ENCODE measurements at regions not wholly inside any gene's neighbourhood (a gene's known extent, or its start where the extent isn't known, plus 50 kb on each side); places are given as distances from the start of the nearest gene placed in this dataset.
"Not testable (repeated sequence)": the region's sequence is repeated elsewhere in the genome, so short reads cannot be mapped to it uniquely, and the experiment has no call there.

GRCh38 chr5:125452991-125453390 lies 706.6 kb upstream of the ZNF608 start:
- DNase-seq: no peak

GRCh38 chr5:125455041-125455440 lies 708.6 kb upstream of the ZNF608 start:
- DNase-seq: no peak

- not testable (repeated sequence) for DNase-seq
Observed at GRCh38 chr5:125456005-125456404, 709.6 kb upstream of the ZNF608 start.

- DNase-seq: no peak
Observed at GRCh38 chr5:125457617-125458016, 711.2 kb upstream of the ZNF608 start.

- DNase-seq: not testable (repeated sequence)
Observed at GRCh38 chr5:125458949-125459348, 712.5 kb upstream of the ZNF608 start.

- DNase-seq: no peak
Observed at GRCh38 chr5:125461641-125462072, 715.2 kb upstream of the ZNF608 start.

GRCh38 chr5:125463466-125464092 lies 717.1 kb upstream of the ZNF608 start:
- DNase-seq: no peak

- no peak for DNase-seq
Observed at GRCh38 chr5:125464847-125465432, 718.5 kb upstream of the ZNF608 start.

- no peak for DNase-seq
Observed at GRCh38 chr5:125465703-125466102, 719.3 kb upstream of the ZNF608 start.

GRCh38 chr5:125467222-125467621 lies 720.8 kb upstream of the ZNF608 start:
- DNase-seq: no peak

GRCh38 chr5:125470280-125470902 lies 724.0 kb upstream of the ZNF608 start:
- no peak for DNase-seq

GRCh38 chr5:125476901-125477585 lies 730.6 kb upstream of the ZNF608 start:
- no peak for DNase-seq

- DNase-seq: no peak
Observed at GRCh38 chr5:125477586-125477975, 731.1 kb upstream of the ZNF608 start.

- no peak for DNase-seq
Observed at GRCh38 chr5:125478599-125478998, 732.2 kb upstream of the ZNF608 start.

GRCh38 chr5:125480911-125481310 lies 734.5 kb upstream of the ZNF608 start:
- no peak for DNase-seq

- DNase-seq: no peak
Observed at GRCh38 chr5:125481506-125482465, 735.3 kb upstream of the ZNF608 start.

- no peak for DNase-seq
Observed at GRCh38 chr5:125483609-125484008, 737.2 kb upstream of the ZNF608 start.

- no peak for DNase-seq
Observed at GRCh38 chr5:125484272-125484741, 737.9 kb upstream of the ZNF608 start.

GRCh38 chr5:125484742-125485641 lies 738.6 kb upstream of the ZNF608 start:
- DNase-seq: no peak

- no peak for DNase-seq
Observed at GRCh38 chr5:125485771-125486170, 739.3 kb upstream of the ZNF608 start.

- DNase-seq: no peak
Observed at GRCh38 chr5:125486634-125487033, 740.2 kb upstream of the ZNF608 start.

Measured in activated CD4-positive, CD25-positive, alpha-beta regulatory T cell treated with anti-CD3 and anti-CD28 coated beads, Interleukin-2, amount 50 U/mL, for 72 hours (primary cell).